ENCODE measurements at regions not wholly inside any gene's neighbourhood (a gene's known extent, or its start where the extent isn't known, plus 50 kb on each side); places are given as distances from the start of the nearest gene placed in this dataset.

- no peak overlapping the region for H3K9ac ChIP-seq (ENCODE audit: insufficient read length)
- no peak for TF ChIP-seq EZH2 (IDR thresholded peaks at IDR 0.05)
- TF ChIP-seq POLR2AphosphoS5 (IDR thresholded peaks at IDR 0.05; ENCODE audit: borderline replicate concordance, low read depth, low read length): no peak
- TF ChIP-seq FOXP2 (optimal IDR thresholded peaks at IDR 0.05; ENCODE audit: control extremely low read depth, extremely low read length, insufficient read depth): no peak
- H3K27ac ChIP-seq: no peak overlapping the region
- no peaks in the 10 kb centered on the region for H3K9me3 ChIP-seq (ENCODE audit: low read depth, low read length)
- DNase-seq (ENCODE audit: low read depth, low spot score): no peak
- no peaks in the 10 kb centered on the region for H3K36me3 ChIP-seq (ENCODE audit: insufficient read depth, low read length)
- no peak overlapping the region for H3K4me3 ChIP-seq
Measured at GRCh38 chr2:103873716-103874351, 980.1 kb upstream of the POU3F3 start.

- no peaks in the 10 kb centered on the region for H3K36me3 ChIP-seq (ENCODE audit: insufficient read depth, low read length)
- no peak for TF ChIP-seq POLR2AphosphoS5 (IDR thresholded peaks at IDR 0.05; ENCODE audit: borderline replicate concordance, low read depth, low read length)
- no peak for TF ChIP-seq FOXP2 (optimal IDR thresholded peaks at IDR 0.05; ENCODE audit: control extremely low read depth, extremely low read length, insufficient read depth)
- no peak for TF ChIP-seq EZH2 (IDR thresholded peaks at IDR 0.05)
- no peak overlapping the region for H3K4me3 ChIP-seq
- no peak for DNase-seq (ENCODE audit: low read depth, low spot score)
- H3K9me3 ChIP-seq (ENCODE audit: low read depth, low read length): no peaks in the 10 kb centered on the region
- no peak overlapping the region for H3K9ac ChIP-seq (ENCODE audit: insufficient read length)
- no peak overlapping the region for H3K27ac ChIP-seq
Measured at GRCh38 chr2:103875131-103875530, 978.8 kb upstream of the POU3F3 start.

GRCh38 chr2:103875531-103875930 is 978.4 kb upstream of the POU3F3 start:
- no peaks in the 10 kb centered on the region for H3K36me3 ChIP-seq (ENCODE audit: insufficient read depth, low read length)
- no peak overlapping the region for H3K9ac ChIP-seq (ENCODE audit: insufficient read length)
- TF ChIP-seq FOXP2 (optimal IDR thresholded peaks at IDR 0.05; ENCODE audit: control extremely low read depth, extremely low read length, insufficient read depth) (no peak), POLR2AphosphoS5 (IDR thresholded peaks at IDR 0.05; ENCODE audit: borderline replicate concordance, low read depth, low read length) (no peak), EZH2 (IDR thresholded peaks at IDR 0.05) (no peak)
- no peak for DNase-seq (ENCODE audit: low read depth, low spot score)
- no peak overlapping the region for H3K27ac ChIP-seq
- H3K4me3 ChIP-seq: no peak overlapping the region
- no peaks in the 10 kb centered on the region for H3K9me3 ChIP-seq (ENCODE audit: low read depth, low read length)

- Histone ChIP-seq H3K4me3 (no peak overlapping the region), H3K36me3 (ENCODE audit: insufficient read depth, low read length) (no peaks in the 10 kb centered on the region), H3K27ac (no peak overlapping the region), H3K9ac (ENCODE audit: insufficient read length) (no peak overlapping the region), H3K9me3 (ENCODE audit: low read depth, low read length) (no peaks in the 10 kb centered on the region)
- TF ChIP-seq FOXP2 (optimal IDR thresholded peaks at IDR 0.05; ENCODE audit: control extremely low read depth, extremely low read length, insufficient read depth): no peak
- TF ChIP-seq POLR2AphosphoS5 (IDR thresholded peaks at IDR 0.05; ENCODE audit: borderline replicate concordance, low read depth, low read length): no peak
- TF ChIP-seq EZH2 (IDR thresholded peaks at IDR 0.05): no peak
- no peak for DNase-seq (ENCODE audit: low read depth, low spot score)
Measured at GRCh38 chr2:103876611-103877010, 977.3 kb upstream of the POU3F3 start.

GRCh38 chr2:103879101-103879500 is 974.8 kb upstream of the POU3F3 start:
- H3K9ac ChIP-seq (ENCODE audit: insufficient read length): no peak overlapping the region
- H3K27ac ChIP-seq: no peak overlapping the region
- H3K4me3 ChIP-seq: no peak overlapping the region
- no peaks in the 10 kb centered on the region for H3K36me3 ChIP-seq (ENCODE audit: insufficient read depth, low read length)
- no peaks in the 10 kb centered on the region for H3K9me3 ChIP-seq (ENCODE audit: low read depth, low read length)
- DNase-seq (ENCODE audit: low read depth, low spot score): no peak
- no peak for TF ChIP-seq EZH2 (IDR thresholded peaks at IDR 0.05)
- no peak for TF ChIP-seq FOXP2 (optimal IDR thresholded peaks at IDR 0.05; ENCODE audit: control extremely low read depth, extremely low read length, insufficient read depth)
- no peak for TF ChIP-seq POLR2AphosphoS5 (IDR thresholded peaks at IDR 0.05; ENCODE audit: borderline replicate concordance, low read depth, low read length)

GRCh38 chr2:103880081-103880834 is 973.7 kb upstream of the POU3F3 start:
- no peak for DNase-seq (ENCODE audit: low read depth, low spot score)

GRCh38 chr2:103887625-103888024 is 966.3 kb upstream of the POU3F3 start:
- TF ChIP-seq FOXP2 (optimal IDR thresholded peaks at IDR 0.05; ENCODE audit: control extremely low read depth, extremely low read length, insufficient read depth): no peak
- no peak for TF ChIP-seq POLR2AphosphoS5 (IDR thresholded peaks at IDR 0.05; ENCODE audit: borderline replicate concordance, low read depth, low read length)
- no peak for TF ChIP-seq EZH2 (IDR thresholded peaks at IDR 0.05)
- Histone ChIP-seq H3K9me3 (ENCODE audit: low read depth, low read length) (no peaks in the 10 kb centered on the region), H3K9ac (ENCODE audit: insufficient read length) (no peak overlapping the region), H3K27ac (no peak overlapping the region), H3K4me3 (no peak overlapping the region), H3K36me3 (ENCODE audit: insufficient read depth, low read length) (no peaks in the 10 kb centered on the region)
- DNase-seq (ENCODE audit: low read depth, low spot score): no peak

More at GRCh38 chr2:103880081-103880834, 973.7 kb upstream of the POU3F3 start:
- Histone ChIP-seq H3K9me3 (ENCODE audit: low read depth, low read length) (no peaks in the 10 kb centered on the region), H3K27ac (no peak overlapping the region), H3K36me3 (ENCODE audit: insufficient read depth, low read length) (no peaks in the 10 kb centered on the region), H3K4me3 (no peak overlapping the region), H3K9ac (ENCODE audit: insufficient read length) (no peak overlapping the region)
- no peak for TF ChIP-seq POLR2AphosphoS5 (IDR thresholded peaks at IDR 0.05; ENCODE audit: borderline replicate concordance, low read depth, low read length)
- TF ChIP-seq FOXP2 (optimal IDR thresholded peaks at IDR 0.05; ENCODE audit: control extremely low read depth, extremely low read length, insufficient read depth): no peak
- no peak for TF ChIP-seq EZH2 (IDR thresholded peaks at IDR 0.05)

GRCh38 chr2:103896182-103896581 is 957.7 kb upstream of the POU3F3 start:
- no peak for TF ChIP-seq EZH2 (IDR thresholded peaks at IDR 0.05)
- no peak overlapping the region for H3K27ac ChIP-seq
- no peak overlapping the region for H3K9ac ChIP-seq (ENCODE audit: insufficient read length)
- H3K9me3 ChIP-seq (ENCODE audit: low read depth, low read length): no peaks in the 10 kb centered on the region
- DNase-seq (ENCODE audit: low read depth, low spot score): no peak
- no peaks in the 10 kb centered on the region for H3K36me3 ChIP-seq (ENCODE audit: insufficient read depth, low read length)
- no peak overlapping the region for H3K4me3 ChIP-seq

Measured in SK-N-MC (cell line).